Fibroblast of pulmonary artery (primary cell): ENCODE measurements at regions not wholly inside any gene's neighbourhood (a gene's known extent, or its start where the extent isn't known, plus 50 kb on each side); places are given as distances from the start of the nearest gene placed in this dataset.

Source experiments
- DNase-seq: peaks from one replicate; pipeline ENCODE4 v3.0.0-alpha.2; 2010; ENCODE audit warnings: low read depth
- H3K4me3 ChIP-seq: replicated peaks from 2 replicates; pipeline ENCODE4 v1.5.1; 2011; ENCODE audit warnings: low read depth, mild to moderate bottlenecking, control low read depth, low read length, moderate library complexity
- CTCF ChIP-seq: IDR thresholded peaks from 2 replicates; pipeline ENCODE4 v1.5.1; 2011; ENCODE audit warnings: mild to moderate bottlenecking, control low read depth, low read length, inconsistent platforms; ENCODE audit errors: missing control alignments

- DNase-seq = no peak
- TF ChIP-seq CTCF = no peak
- no peak overlapping the region for H3K4me3 ChIP-seq
Measured at GRCh38 chr5:14066326-14066725, 76.8 kb upstream of the TRIO start.

- no peak for TF ChIP-seq CTCF
- DNase-seq = no peak
- H3K4me3 ChIP-seq = no peak overlapping the region
Measured at GRCh38 chr5:14064841-14065240, 78.3 kb upstream of the TRIO start.

GRCh38 chr5:14063691-14064090, 79.5 kb upstream of the TRIO start:
- DNase-seq = no peak
- TF ChIP-seq CTCF = no peak
- no peak overlapping the region for H3K4me3 ChIP-seq

GRCh38 chr5:14063138-14063537, 80.0 kb upstream of the TRIO start:
- DNase-seq = no peak
- no peak overlapping the region for H3K4me3 ChIP-seq
- TF ChIP-seq CTCF = no peak

DNA sequence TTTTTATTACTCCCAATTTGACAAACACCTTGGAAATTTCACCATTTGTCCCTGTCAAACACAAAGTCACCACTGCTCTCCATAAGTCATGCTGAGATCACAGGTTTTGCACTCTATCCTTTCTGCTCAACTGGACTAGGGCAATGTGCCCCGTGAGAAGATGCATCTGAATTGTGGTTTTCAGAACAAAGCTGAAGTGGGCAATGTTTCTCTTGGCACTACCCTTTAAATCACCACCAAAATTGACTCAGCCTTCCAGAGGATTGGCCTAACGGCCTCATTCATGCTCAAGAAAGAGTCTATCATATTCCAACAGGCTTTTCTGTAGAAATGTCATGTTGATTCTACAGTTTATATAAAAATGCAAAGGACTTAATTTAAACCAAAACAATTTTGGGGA, 81.0 kb upstream of the TRIO start:
- DNase-seq = no peak
- no peak for TF ChIP-seq CTCF
- no peak overlapping the region for H3K4me3 ChIP-seq

GRCh38 chr5:14061106-14061505, 82.0 kb upstream of the TRIO start:
- no peak overlapping the region for H3K4me3 ChIP-seq
- no peak for TF ChIP-seq CTCF
- no peak for DNase-seq

DNA sequence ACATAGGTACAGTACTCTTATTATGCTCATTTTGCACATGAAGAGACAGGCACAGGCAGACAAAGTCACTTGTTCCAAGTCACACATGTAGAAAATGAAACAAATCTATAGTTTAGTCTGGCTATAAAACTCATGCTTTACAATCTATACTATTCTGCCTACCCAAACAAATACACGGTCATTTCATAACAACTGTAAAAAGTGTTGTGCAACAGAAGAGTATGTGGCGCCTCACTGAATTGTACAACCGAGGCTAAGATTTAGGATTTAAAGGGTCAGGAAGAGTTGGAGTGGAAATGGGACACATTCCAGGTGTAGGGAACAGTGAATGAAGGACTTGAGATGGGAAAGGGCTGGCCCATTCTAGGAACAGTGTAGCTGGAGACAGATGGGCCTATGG, 82.9 kb upstream of the TRIO start:
- TF ChIP-seq CTCF = no peak
- H3K4me3 ChIP-seq = no peak overlapping the region
- DNase-seq = no peak
